ENCODE measurements at regions not wholly inside any gene's neighbourhood (a gene's known extent, or its start where the extent isn't known, plus 50 kb on each side); places are given as distances from the start of the nearest gene placed in this dataset.

DNA sequence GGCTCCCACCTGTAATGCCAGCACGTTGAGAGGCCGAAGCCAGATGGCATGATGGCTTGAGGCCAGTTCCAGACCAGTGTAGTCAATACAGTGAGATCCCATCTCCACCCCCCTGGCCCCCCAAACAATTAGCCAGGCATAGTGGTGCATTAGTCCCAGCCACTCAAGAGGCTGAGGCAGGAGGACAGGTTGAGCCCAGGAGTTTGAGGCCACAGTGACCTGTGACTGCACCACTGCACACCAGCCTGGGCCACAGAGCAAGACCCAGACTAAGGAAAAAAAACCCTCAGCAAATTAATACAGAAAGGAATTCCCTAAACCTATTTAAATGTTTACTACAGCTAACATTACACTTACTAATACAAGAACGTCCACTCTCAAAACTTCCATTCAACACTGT, 424.6 kb downstream of the SHQ1 start:
- DNase-seq: no peak

DNA sequence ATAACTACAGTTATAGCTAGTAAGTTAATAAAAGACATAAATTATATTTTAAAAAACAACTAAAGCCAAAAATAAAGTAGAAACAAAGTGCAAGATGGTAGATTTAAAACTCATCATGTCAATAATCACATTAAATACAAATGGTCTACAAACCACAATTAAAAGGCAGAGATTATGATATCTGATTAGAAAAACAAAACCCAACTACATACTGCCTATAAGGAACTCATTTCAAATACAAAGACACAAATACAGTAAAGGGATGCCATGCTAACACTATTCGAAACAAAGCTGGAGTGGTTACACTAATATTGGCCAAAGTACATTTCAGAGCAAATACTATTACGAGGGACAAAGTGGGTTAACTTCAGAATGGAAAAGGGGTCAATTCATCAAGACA, 426.5 kb downstream of the SHQ1 start:
- DNase-seq: no peak

DNA sequence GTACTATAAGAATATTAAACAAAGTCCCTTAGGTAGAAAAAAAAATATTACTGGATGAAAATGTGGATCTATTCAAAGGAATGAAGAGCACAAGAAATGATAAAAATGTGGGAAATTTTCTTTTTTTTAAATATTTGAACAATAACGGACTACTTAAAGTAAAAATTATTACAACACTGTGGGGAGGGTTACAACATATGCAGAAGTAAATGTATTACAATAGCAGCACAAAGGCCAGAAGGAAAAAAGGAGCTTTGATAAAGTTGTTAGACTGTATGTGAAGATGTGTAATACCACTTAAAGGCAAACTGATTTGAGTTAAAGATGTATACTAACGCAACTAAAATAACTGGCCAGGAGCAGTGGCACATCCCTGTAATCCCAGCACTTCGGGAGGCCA, 427.1 kb downstream of the SHQ1 start:
- no peak for DNase-seq

DNA sequence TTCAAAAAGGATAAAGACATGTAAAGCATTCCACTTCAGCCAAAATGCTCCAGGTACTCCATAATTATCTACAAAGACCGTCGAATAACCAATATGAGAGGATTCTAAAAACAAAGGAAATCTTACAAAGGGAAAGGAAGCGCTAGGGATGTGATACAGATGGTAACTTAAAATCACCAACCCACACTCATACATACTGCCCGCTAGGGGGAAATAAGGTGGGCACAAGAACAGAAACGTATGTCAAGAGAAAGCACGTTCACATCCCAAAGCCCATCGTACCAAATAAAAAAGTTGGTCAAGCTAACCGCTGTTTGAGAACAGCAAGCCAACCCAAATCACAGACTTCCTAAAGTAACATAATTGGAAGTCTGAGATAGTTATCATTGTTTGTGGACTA, 429.4 kb downstream of the SHQ1 start:
- DNase-seq: no peak

DNA sequence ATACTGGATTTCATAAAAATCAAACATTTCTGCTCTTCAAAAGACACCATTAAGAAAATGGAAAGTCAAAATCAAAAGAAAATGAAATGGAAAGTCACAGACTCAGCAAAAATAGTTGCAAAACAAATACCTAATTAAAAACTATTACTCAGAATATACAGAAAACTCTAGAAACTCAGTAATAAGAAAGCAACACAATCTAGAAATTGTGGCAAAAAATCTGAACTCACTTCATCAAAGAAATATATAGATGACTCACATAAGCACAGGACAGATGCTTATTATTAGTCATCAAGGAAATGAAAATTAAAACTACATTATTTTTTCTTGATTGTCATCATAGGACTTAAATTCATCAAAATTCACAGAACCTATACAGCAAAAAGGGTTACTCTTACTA, 430.0 kb downstream of the SHQ1 start:
- no peak for DNase-seq

DNA sequence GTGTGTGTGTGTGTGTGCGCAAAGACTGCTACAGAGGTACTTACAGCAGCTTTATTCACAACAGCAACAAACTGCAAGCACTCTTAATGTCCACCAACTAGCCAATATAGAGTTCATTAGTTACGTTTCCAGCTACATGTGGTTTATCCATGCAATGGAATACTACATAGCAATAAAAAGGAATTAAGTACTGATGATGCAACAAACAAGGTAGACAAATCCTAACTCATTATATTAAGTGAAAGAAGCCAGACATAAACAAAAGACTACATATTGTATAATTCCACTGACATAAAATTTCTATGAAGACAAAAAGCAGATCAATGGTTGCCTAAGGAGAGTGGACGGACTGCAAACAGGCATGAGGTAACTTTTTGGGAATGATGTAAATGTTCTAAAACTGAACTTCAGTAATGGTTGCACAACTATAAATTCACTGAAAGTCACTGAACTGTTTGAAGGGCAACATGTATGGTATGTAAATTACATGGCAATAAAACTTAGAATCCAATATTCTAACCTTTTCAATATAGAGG, 433.7 kb downstream of the SHQ1 start:
- DNase-seq: no peak

DNA sequence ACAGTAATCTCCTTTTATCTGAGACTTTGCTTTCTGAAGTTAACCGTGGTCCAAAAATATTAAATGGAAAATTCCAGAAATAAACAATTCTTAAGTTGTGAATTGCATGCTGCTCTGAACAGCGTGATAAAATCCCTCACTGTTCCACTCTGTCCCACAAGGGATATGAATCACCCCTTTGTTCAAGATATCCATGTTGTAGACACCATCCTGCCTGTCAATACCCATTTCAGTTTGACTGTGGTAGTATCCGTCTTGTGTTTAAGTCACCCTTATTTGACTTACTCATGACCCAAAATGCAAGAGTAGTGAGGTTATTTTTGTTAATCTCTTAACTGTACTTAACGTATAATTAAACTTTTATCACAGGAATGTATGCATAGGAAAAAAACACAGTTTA, 435.0 kb downstream of the SHQ1 start:
- no peak for DNase-seq

DNA sequence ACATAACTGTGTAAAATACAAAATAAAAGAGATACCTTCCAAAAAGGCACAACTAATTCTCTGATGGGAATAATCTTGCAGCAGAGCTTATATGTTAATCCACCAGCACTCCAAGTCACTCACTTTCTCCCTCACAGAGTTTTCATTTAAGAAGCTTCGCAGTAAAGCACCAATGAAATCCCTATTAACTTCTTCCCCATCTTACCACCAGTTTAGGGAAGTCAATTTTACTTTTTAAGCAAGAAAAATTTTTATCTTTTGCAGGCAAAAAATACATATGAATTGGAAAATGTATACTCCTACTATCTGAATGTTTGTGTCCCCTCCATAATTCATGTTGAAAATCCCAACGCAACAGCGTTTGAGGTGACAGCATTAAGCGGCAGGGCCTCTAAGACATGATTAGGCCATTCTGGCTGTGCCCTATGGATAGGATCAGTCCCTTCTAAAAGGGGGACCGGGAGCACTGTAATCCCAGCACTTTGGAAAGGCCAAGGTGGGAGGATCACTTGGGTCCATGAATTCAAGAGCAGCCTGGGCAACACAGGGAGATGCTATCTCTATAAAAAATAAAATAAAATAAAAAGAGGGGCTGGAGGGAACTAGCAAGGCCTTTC, 435.8 kb downstream of the SHQ1 start:
- DNase-seq: no peak

DNA sequence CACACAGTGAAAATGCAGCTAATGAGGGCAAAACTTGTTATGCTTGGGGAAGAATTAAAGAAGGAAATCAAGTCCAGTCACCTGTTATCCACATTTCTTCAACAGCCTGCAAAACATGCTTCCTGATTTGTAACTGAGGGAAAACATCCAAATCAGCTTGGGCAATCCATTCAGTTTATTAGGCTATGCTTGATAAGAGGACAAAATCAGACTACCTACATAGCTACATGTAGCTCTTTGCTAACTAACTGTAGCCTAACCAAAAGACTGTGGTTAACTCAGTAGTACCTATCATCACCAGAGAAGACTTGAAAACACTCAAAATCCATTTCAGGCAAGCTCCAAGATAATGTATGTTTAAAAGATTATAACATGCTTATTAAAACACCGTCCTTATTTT, 436.4 kb downstream of the SHQ1 start:
- no peak for DNase-seq

DNA sequence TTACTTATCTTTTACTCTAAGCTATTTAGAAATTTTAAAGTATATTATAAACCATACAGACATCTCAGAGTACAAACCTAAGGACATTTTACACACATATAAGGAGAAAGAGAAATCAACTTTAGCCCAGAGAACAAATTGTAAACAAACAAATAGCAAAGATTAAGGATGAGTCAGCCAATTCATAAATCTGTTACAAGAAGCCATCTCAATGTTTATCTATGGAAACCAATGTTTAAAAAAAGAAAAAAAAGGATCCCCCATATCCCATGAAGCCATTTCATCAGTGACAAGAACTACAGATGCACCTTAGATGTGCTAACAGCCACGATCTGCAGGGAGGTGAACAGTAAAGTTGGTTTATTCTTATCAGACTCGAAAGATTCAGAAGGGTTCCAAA, 437.1 kb downstream of the SHQ1 start:
- no peak for DNase-seq

DNA sequence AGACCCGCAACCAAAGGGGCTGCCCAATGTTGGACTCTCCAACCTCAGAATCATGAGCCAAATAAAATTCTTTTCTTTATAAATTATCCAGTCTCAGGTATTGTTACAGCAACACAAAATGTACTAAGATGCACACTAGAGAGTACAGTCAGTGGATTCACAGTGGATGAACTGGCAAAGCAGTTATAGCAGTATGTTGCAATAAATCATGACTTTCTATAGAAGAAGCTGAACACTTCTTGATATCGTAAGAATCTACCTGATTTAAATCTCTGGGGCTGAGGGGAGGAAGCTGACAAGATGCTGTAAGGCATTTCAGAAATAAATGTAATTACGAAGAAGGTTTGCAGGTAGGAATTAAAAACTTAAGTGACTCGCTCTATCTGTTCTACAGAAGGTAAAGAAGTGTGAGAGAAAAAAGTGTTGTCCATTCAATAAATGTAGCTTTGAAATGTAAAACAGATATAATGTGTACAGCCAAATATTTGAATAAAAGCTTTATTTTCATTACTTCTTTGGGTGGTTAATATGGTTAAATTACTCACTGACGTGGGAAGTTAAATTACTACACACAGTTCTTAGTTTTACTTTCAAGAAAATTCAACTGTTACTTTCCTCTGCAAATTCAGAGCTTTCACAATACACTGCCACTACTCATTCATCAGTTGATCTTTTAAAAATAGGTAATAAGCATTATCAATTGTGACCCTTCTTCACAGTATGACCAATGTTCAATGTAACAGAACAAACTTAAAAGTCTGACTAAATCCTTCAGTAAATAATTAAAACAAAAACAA, 439.1 kb downstream of the SHQ1 start:
- no peak for DNase-seq

DNA sequence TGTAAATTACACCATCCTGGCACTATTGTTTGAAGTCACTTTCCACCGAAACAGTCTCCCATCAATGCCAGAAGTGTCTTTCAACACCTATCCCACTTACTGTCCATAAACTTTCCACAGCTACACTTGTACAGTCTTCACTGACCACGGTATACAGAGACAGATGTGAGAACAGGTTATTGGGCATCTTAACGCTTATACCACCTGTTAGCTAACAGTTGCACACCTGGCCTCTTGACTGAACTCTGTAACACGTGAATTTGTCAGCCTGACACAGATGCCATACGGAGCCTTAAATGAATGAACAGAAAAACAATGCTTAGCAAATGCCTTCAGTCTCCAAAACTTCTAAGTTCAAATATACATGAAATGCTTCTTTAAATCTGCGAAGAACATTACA, 440.5 kb downstream of the SHQ1 start:
- no peak for DNase-seq

DNA sequence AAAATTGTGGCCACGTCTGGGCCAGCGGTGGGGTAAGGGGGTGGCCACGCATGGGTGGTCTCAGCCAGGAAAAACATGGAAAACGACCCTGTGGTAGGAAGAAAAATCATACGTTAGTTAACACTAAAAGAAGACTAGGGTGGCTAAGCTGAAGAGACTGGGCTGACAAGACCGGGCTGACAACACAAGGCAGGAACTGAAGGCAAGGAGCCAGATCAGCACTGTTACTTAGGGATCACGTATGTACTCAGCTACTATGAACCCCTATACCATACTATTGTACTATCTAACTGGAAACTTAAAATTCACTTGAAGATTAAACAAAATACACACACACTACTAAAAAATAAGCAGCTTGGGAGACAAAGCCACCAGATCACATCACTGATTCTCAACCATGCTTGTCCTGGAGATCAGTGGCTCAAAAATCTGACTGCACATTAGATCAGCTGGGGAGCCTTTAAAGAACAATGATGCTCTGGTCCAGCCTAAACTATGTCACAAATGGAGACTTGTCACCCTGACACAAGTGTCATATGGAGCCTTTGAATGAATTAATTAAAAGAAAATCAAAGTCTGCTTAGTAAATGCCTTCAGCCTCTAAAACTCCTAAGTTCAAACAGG, 442.2 kb downstream of the SHQ1 start:
- DNase-seq: no peak

DNA sequence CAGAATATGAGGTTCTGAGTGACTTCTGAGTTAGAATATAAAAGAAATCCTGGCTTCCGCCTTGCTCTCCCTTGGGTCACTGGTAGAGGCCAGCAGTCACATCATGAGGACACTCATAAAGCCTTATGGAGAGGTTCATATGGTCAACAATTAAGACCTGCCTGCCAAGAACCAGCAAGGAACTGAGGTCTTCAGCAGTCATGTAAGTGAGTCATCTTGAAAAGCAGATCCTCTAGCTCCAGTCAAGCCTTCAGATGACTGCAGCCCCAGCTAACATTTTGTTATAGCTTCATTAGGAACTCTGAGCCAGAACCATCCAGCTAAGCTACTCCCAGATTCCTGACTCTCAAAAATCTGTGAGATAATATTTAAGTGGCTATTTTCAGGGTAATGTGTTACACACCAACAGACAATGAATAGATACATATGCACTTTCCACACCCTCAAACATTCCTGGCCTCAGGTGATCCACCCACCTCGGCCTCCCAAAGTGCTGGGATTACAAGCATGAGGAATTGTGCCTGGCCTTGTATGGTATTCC, 447.2 kb downstream of the SHQ1 start:
- DNase-seq: no peak

DNA sequence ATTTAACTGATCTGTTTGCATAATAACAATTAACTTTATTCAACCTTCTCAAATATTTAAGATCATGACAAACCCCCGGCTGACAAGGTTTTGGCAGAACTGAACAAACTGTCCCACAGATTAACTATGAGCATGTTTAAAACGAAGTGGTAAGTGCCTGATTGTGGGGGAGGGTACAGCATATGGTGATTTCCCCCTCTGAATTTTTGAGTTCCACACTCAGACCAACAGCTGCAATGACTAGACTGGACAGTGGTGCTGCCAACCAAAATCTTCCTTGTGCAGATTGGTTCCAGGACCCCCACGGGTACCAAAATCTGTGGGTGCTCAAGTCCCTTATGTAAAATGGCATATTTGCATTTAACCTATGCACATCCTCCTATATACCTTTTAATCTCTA, 449.5 kb downstream of the SHQ1 start:
- no peak for DNase-seq

DNA sequence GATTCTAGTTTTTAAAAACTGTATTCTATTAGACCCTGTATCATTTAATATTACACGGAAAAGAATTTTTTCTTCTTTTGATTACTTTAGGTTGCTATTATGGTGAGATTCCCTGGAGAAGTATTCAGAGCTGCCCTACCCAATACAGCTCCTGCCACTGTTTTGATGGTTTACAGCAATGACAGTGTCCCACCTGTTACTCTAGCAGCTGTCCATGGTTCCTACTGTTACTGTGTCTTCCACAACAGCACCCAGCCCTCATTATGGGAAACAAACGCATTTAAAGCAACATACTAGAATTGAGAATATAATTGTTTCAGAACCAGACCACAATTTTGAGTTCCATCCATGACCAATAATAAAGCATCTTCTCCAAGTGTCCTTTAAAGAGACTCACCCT, 450.7 kb downstream of the SHQ1 start:
- no peak for DNase-seq

DNA sequence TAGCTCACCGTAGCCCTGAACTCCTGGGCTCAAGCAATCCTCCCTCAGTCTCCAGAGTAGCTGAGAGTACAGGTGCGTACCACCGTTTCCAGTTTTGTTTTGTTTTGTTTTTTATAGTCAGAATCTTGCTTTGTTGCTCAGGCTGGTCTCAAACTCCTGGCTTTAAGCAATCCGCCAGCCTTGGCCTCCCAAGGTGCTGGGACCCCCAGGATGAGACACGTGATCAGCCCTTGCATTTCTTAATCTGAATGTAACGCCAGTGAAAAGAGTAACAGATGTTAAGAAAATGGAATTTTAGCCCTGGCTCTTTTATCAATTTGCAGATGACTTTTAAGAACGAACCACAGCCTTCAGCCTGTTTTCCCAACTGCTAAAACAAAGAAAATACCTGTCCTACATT, 451.3 kb downstream of the SHQ1 start:
- no peak for DNase-seq

DNA sequence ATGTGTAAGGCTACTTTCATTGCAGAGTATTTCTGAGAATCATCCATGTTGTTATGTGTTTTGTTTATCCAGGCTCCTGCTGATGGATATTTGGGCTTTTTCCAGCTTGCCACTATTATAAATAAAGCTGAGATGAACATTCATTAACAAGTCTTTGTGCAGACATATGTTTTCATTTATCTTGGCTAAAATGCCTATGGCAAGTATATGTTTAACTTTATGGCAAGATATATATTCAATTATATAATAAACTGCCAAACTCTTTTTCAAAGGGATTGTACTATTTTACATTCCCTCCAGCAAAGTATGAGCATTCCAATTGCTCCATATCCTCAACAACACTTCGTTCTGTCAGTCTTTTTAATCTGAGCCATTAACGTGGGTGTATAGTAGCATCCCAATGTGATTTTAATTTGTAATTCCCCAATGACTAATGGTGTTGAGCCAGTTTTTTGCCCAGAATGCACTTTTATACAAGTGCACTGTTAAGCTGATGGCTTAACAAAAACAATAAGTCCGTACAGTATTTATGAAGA, 452.4 kb downstream of the SHQ1 start:
- no peak for DNase-seq

DNA sequence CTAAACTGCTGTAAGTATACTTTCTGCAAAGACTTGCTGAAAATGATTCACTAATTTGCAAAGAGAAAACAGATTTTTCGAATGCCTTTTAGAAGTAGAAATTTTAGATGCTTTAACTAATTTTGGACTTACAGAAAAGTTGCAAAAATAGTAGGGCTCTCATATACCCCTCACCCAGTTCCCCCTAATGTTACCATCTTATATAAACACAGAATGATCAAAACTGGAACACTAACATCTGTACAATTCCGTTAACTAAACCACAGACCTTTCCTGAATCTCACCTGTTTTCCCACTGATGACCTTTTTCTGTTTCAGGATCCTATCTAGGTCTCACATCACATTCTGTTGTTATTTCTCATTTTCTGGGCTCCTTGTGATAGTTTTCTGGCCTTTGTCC, 454.8 kb downstream of the SHQ1 start:
- no peak for DNase-seq

DNA sequence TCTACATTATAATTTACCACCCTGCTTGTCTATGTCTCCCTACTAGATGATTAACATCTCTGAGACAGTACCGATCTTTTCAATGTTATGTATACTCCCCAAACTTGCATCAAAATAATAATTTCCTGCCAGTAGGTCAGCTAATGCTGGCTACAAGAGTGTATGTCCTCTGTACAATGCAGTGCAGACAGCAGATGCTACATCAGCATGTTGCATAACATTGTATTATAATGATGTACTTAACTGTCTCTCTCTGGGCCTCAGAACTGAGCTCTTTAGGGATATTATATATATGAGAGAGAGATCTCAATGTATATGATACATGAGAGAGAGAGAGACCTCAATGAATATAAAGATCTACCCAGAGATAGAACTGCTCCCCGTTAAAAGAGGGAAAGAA, 456.6 kb downstream of the SHQ1 start:
- DNase-seq: no peak

DNA sequence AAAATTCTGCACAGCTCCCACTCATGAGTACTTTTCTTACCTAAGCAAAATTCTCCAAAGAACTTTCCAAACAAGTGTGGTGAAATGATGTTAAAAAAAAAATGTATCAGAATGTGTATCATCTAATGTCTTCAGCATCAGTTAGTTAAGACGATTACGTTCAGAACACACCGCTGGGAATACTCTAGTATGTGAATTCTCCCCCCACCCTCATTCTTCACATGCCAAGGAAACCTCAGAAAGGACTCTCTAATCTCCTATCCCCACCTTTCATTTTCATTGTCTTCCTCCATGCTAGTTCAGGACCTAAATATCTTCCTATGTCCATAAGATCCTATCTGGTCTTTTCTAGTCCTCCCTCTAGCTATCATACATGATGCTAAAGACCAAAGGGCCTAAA, 457.4 kb downstream of the SHQ1 start:
- no peak for DNase-seq

DNA sequence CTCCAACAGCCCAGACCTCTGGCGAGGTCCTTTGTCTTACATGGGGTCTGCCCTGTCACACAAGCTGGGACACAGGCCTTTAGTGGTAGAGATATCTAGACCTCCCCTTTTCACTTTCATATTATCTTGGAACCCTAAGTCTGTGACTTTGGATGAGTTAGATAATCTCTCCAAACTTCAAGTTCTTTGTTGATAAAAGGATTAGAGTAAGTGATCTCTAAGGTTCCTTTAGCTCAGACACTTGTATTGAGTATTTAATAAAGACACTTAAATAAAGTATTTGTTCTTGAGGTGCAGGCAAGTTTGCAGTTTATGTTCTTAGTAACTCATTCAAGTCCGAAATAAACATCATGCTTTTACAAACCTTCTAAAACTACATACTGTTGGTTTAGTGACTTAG, 459.6 kb downstream of the SHQ1 start:
- DNase-seq: no peak

DNA sequence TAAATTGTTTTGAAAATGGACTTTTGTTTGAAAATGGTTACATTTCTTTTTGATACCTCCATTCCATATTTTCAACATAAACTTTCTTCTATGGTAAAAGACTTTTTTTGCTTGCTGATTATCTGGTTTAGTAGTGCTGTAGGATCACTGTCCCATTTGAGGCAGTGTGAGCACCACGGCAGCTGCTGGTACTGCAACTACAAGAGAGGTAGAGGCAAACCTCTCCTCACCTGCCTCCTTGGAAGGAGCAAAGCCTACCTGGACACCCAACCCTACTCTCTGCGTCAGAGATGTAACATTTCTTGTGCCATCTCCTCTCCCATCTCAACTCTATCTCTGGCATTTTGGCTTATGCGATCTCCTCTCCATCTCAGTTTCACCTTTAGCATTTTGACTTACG, 460.1 kb downstream of the SHQ1 start:
- no peak for DNase-seq
